GM12878 (cell line): ENCODE measurements at regions not wholly inside any gene's neighbourhood (a gene's known extent, or its start where the extent isn't known, plus 50 kb on each side); places are given as distances from the start of the nearest gene placed in this dataset.

ENCODE experiments used
- ATAC-seq: fragments of 200-7000 bp; cut with Tn5 transposase; 3 replicates; pipeline ENCODE4 v1.9.1; 2020; ENCODE audit warnings: mild to moderate bottlenecking, moderate library complexity
- BruUV-seq: library from RNA; stranded (reverse); fragments of 400-500 nt; replicated peaks from 2 replicates; lab custom pipeline; 2021; lab: Mats Ljungman, UMichigan
- CTCF ChIA-PET: fragments of 300-600 bp; sonication (Branson Sonifier 250); formaldehyde crosslinking; extraction: SDS; loops from one replicate; lab custom pipeline; 2021; ENCODE audit warnings: inconsistent platforms; lab: Yijun Ruan, JAX
- POLR2A ChIA-PET: fragments of 350-600 bp; formaldehyde crosslinking; extraction: SDS; loops from one replicate; lab custom pipeline; 2021; ENCODE audit warnings: inconsistent platforms; lab: Charles Lee
- RAD21 ChIA-PET: fragments of 300-600 bp; sonication (Branson Sonifier 250); formaldehyde crosslinking; loops from one replicate; lab custom pipeline; 2023; ENCODE audit warnings: antibody characterized with exemption; ENCODE audit not compliant: unreplicated experiment; lab: Charles Lee
- SMC1A ChIA-PET: fragments of 300-600 bp; sonication (Branson Sonifier 250); formaldehyde crosslinking; loops from one replicate; lab custom pipeline; 2023; ENCODE audit not compliant: unreplicated experiment, uncharacterized antibody; lab: Charles Lee
- DNase-seq: peaks from one replicate; pipeline ENCODE4 v3.0.0-alpha.2; 2011; ENCODE audit warnings: low read depth, low spot score
- FAIRE-seq: peaks from 3 replicates; lab custom pipeline; 2011; peaks lifted over from hg19 to GRCh38; lab: Jason Lieb, UNC
- H2AFZ ChIP-seq: 2 replicates; pipeline ENCODE4 v1.6.0; 2011; ENCODE audit warnings: low read depth, low read length, control low read depth; ENCODE audit not compliant: control insufficient read depth
- H3K27ac ChIP-seq: 2 replicates; pipeline ENCODE4 v1.5.1; 2011; ENCODE audit warnings: control low read depth; ENCODE audit not compliant: control insufficient read depth, insufficient read depth
- H3K27me3 ChIP-seq, 2 experiments: replicated peaks in 1 of 2; 2 replicates each; pipeline versions ENCODE4 v1.6.0 to v1.6.1; 2011; ENCODE audit warnings: low read length in 1 of 2; ENCODE audit not compliant: control insufficient read depth in 2 of 2, insufficient read depth in 2 of 2
- H3K36me3 ChIP-seq, 2 experiments: 2 replicates each; pipeline ENCODE4 v1.5.1; 2011; ENCODE audit warnings: low read length in 1 of 2; ENCODE audit not compliant: control insufficient read depth in 2 of 2, insufficient read depth in 2 of 2
- H3K4me1 ChIP-seq: 2 replicates; pipeline ENCODE4 v1.6.1; 2011; ENCODE audit warnings: mild to moderate bottlenecking, low read length, moderate library complexity, mixed read lengths; ENCODE audit not compliant: control insufficient read depth, insufficient read depth
- H3K4me2 ChIP-seq: 2 replicates; pipeline ENCODE4 v1.6.0; 2011; ENCODE audit warnings: control low read depth; ENCODE audit not compliant: control insufficient read depth, insufficient read depth
- H3K4me3 ChIP-seq: fragments of 200-600 bp; sonication (generic); 2 replicates; pipeline ENCODE4 v1.5.1; 2016
- H3K79me2 ChIP-seq: 2 replicates; pipeline ENCODE4 v1.6.0; 2011; ENCODE audit warnings: low read length; ENCODE audit not compliant: control insufficient read depth, insufficient read depth
- H3K9ac ChIP-seq: 2 replicates; pipeline ENCODE4 v1.8.0; 2011; ENCODE audit warnings: low read length, control low read depth, mixed read lengths; ENCODE audit not compliant: control insufficient read depth, insufficient read depth
- H3K9me3 ChIP-seq: replicated peaks from 3 replicates; pipeline ENCODE4 v1.5.1; 2011; ENCODE audit warnings: mild to moderate bottlenecking, low read length; ENCODE audit not compliant: control insufficient read depth, insufficient read depth
- H4K20me1 ChIP-seq: 2 replicates; pipeline ENCODE4 v1.6.0; 2011; ENCODE audit not compliant: control insufficient read depth, insufficient read depth
- BHLHE40 ChIP-seq, 2 experiments: fragments of 450-650 bp in 1 of 2; IDR thresholded peaks; 2 replicates each; pipeline ENCODE4 v1.6.1; 2011 to 2017; ENCODE audit warnings: low read depth in 2 of 2, borderline replicate concordance in 1 of 2, improper control_type of control experiment in 1 of 2, low read length in 1 of 2, mild to moderate bottlenecking in 1 of 2
- DPF2 ChIP-seq: fragments of 450-650 bp; IDR thresholded peaks from 2 replicates; pipeline ENCODE4 v1.6.1; 2017; ENCODE audit warnings: mild to moderate bottlenecking
- HDGF ChIP-seq: fragments of 450-650 bp; IDR thresholded peaks from 2 replicates; pipeline ENCODE4 v1.6.1; 2016; ENCODE audit warnings: antibody characterized with exemption
- POLR2AphosphoS5 ChIP-seq: IDR thresholded peaks from 2 replicates; pipeline ENCODE4 v1.6.1; 2011; ENCODE audit warnings: mild to moderate bottlenecking, low read length, inconsistent platforms
- SIN3A ChIP-seq: IDR thresholded peaks from 2 replicates; pipeline ENCODE4 v1.6.1; 2012; ENCODE audit warnings: low read depth, low read length, improper control_type of control experiment
- ZNF207 ChIP-seq: fragments of 450-650 bp; IDR thresholded peaks from 2 replicates; pipeline ENCODE4 v1.6.1; 2014; ENCODE audit warnings: antibody characterized with exemption, mild to moderate bottlenecking, borderline replicate concordance
- ZZZ3 ChIP-seq: IDR thresholded peaks from 2 replicates; pipeline ENCODE4 v1.6.1; 2011; ENCODE audit warnings: low read depth; ENCODE audit not compliant: control insufficient read depth, insufficient read length
- WGBS: methylation state at CpG from one replicate; pipeline ENCODE4 v1.1.6; 2016; ENCODE audit warnings: low lambda C conversion rate; ENCODE audit not compliant: insufficient replicate concordance, insufficient coverage; ENCODE audit errors: missing lambda C conversion rate; 5-methylcytosine and 5-hydroxymethylcytosine counted together
- in situ Hi-C: fragments of 300-500 bp; cut with MboI; formaldehyde crosslinking; loops from 9 replicates; pipeline ENCODE4 v1.14.3; 2018; ENCODE audit warnings: mixed read lengths
- intact Hi-C: fragments of 100-400 bp; cut with micrococcal nuclease; formaldehyde crosslinking; loops from one replicate; pipeline ENCODE4 v1.14.2; 2022; ENCODE audit not compliant: unreplicated experiment
- TF ChIP-seq, protein P1 (sequence below): IDR thresholded peaks from 2 replicates; pipeline ENCODE4 v1.6.1; 2012; ENCODE audit warnings: low read depth, low read length, improper control_type of control experiment

- CTCF ChIA-PET: no interaction called here
- H3K9ac ChIP-seq: no peak overlapping the region
- H3K4me3 ChIP-seq: no peak overlapping the region
- in situ Hi-C loops (no loop called here), intact Hi-C loops (no loop called here)
- no peak overlapping the region for H3K27ac ChIP-seq
- TF ChIP-seq BHLHE40 (IDR thresholded peaks at IDR 0.05; ENCODE audit: borderline replicate concordance in 1 of 2, low read depth in 2 of 2, low read length in 1 of 2) (no peak), DPF2 (no peak), HDGF (no peak), ZZZ3 (no peak)
- TF ChIP-seq, protein P1, sequence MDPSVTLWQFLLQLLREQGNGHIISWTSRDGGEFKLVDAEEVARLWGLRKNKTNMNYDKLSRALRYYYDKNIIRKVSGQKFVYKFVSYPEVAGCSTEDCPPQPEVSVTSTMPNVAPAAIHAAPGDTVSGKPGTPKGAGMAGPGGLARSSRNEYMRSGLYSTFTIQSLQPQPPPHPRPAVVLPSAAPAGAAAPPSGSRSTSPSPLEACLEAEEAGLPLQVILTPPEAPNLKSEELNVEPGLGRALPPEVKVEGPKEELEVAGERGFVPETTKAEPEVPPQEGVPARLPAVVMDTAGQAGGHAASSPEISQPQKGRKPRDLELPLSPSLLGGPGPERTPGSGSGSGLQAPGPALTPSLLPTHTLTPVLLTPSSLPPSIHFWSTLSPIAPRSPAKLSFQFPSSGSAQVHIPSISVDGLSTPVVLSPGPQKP: no peak
- H3K4me1 ChIP-seq: no peaks in the 10 kb centered on the region
- no peak for DNase-seq
- no peak for FAIRE-seq
- H3K27me3 ChIP-seq: peaks cover 0 to 6% of the 10 kb centered on the region in 2 experiments; a peak in 2 of 4 replicates
- RAD21 ChIA-PET: no interaction called here
- no peak overlapping the region for H2AFZ ChIP-seq
- H3K79me2 ChIP-seq: no peaks in the 10 kb centered on the region
- H3K36me3 ChIP-seq: no peaks in the 10 kb centered on the region
- POLR2A ChIA-PET: no interaction called here
- 53% methylated on average over 20 of the region's 20 CpGs for WGBS
- H3K9me3 ChIP-seq: no peaks in the 10 kb centered on the region
- no peak overlapping the region for H3K4me2 ChIP-seq
- no peaks in the 10 kb centered on the region for H4K20me1 ChIP-seq
- SMC1A ChIA-PET: no interaction called here
- BruUV-seq: no TSS peak
- ATAC-seq: no peak
Measured at GRCh38 chr22:27576815-27577573, 224.6 kb downstream of the MN1 start.

GRCh38 chr22:27577574-27577969, 224.0 kb downstream of the MN1 start:
- intact Hi-C loops: no loop called here
- Histone ChIP-seq H3K27me3 (peaks cover 0 to 6% of the 10 kb centered on the region in 2 experiments; a peak in 2 of 4 replicates), H3K36me3 (no peaks in the 10 kb centered on the region), H3K4me1 (no peaks in the 10 kb centered on the region), H3K4me3 (no peak overlapping the region), H3K27ac (no peak overlapping the region), H3K9me3 (no peaks in the 10 kb centered on the region), H3K9ac (no peak overlapping the region), H2AFZ (no peak overlapping the region), H4K20me1 (no peaks in the 10 kb centered on the region), H3K4me2 (no peak overlapping the region), H3K79me2 (no peaks in the 10 kb centered on the region)
- SMC1A ChIA-PET: no interaction called here
- ATAC-seq (no peak), FAIRE-seq (no peak), DNase-seq (no peak)
- RAD21 ChIA-PET: no interaction called here
- CTCF ChIA-PET: no interaction called here
- POLR2A ChIA-PET: no interaction called here
- no TSS peak for BruUV-seq
- in situ Hi-C loops: no loop called here
- TF ChIP-seq ZNF207: no peak
- no peak for TF ChIP-seq POLR2AphosphoS5
- TF ChIP-seq SIN3A: no peak
- 72% methylated on average over 12 of the region's 12 CpGs for WGBS
